GM12878 (cell line): ENCODE measurements at regions not wholly inside any gene's neighbourhood (a gene's known extent, or its start where the extent isn't known, plus 50 kb on each side); places are given as distances from the start of the nearest gene placed in this dataset.

Experiments used
- BHLHE40 ChIP-seq, 2 experiments: fragments of 450-650 bp in 1 of 2; IDR thresholded peaks; 2 replicates each; pipeline ENCODE4 v1.6.1; 2011 to 2017; ENCODE audit warnings: low read depth in 2 of 2, borderline replicate concordance in 1 of 2, improper control_type of control experiment in 1 of 2, low read length in 1 of 2, mild to moderate bottlenecking in 1 of 2
- CEBPB ChIP-seq, 2 experiments: fragments of 150-350 bp in 1 of 2; IDR thresholded peaks; 2 replicates each; pipeline ENCODE4 v1.6.1; 2012 to 2014; ENCODE audit warnings: low read depth in 2 of 2, low read length in 2 of 2, borderline replicate concordance in 1 of 2, inconsistent platforms in 1 of 2
- KDM1A ChIP-seq: fragments of 200-600 bp; sonication (generic); IDR thresholded peaks from 2 replicates; pipeline ENCODE4 v1.6.1; 2016; ENCODE audit warnings: borderline replicate concordance
- MTA3 ChIP-seq: IDR thresholded peaks from 2 replicates; pipeline ENCODE4 v1.6.1; 2012; ENCODE audit warnings: low read length, inconsistent platforms, borderline replicate concordance
- NFXL1 ChIP-seq: fragments of 450-650 bp; IDR thresholded peaks from 2 replicates; pipeline ENCODE4 v1.6.1; 2017; ENCODE audit warnings: antibody characterized with exemption, mild to moderate bottlenecking, borderline replicate concordance
- NFYB ChIP-seq: IDR thresholded peaks from 2 replicates; pipeline ENCODE4 v1.6.1; 2011; ENCODE audit warnings: low read depth, mild to moderate bottlenecking, low read length, improper control_type of control experiment, moderate library complexity; ENCODE audit not compliant: insufficient read depth
- NRF1 ChIP-seq: conservative IDR thresholded peaks from 2 replicates; pipeline ENCODE4 v1.6.1; 2011; ENCODE audit warnings: mild to moderate bottlenecking, low read depth, low read length, improper control_type of control experiment
- POLR2AphosphoS2 ChIP-seq: IDR thresholded peaks from 2 replicates; pipeline ENCODE4 v1.6.1; 2011; ENCODE audit warnings: low read depth, mild to moderate bottlenecking, low read length, improper control_type of control experiment, moderate library complexity
- POU2F2 ChIP-seq: IDR thresholded peaks from 3 replicates; pipeline ENCODE4 v1.6.1; 2011; ENCODE audit warnings: low read depth, mild to moderate bottlenecking, low read length, borderline replicate concordance
- RB1 ChIP-seq: fragments of 450-650 bp; formaldehyde crosslinking; IDR thresholded peaks from 2 replicates; pipeline ENCODE4 v1.6.1; 2017; ENCODE audit warnings: mild to moderate bottlenecking, borderline replicate concordance
- RBBP5 ChIP-seq: fragments of 200-600 bp; sonication (generic); conservative IDR thresholded peaks from 2 replicates; pipeline ENCODE4 v1.6.1; 2016
- RUNX3 ChIP-seq: IDR thresholded peaks from 2 replicates; pipeline ENCODE4 v1.6.1; 2012; ENCODE audit warnings: low read length, inconsistent platforms
- SIN3A ChIP-seq: IDR thresholded peaks from 2 replicates; pipeline ENCODE4 v1.6.1; 2012; ENCODE audit warnings: low read depth, low read length, improper control_type of control experiment
- SP1 ChIP-seq: IDR thresholded peaks from one replicate; pipeline ENCODE4 v1.6.1; 2011; ENCODE audit warnings: low read depth, low read length
- SUZ12 ChIP-seq: fragments of 200-600 bp; sonication (generic); IDR thresholded peaks from one replicate; pipeline ENCODE4 v1.6.1; 2018; ENCODE audit warnings: antibody characterized with exemption, mild to moderate bottlenecking; ENCODE audit not compliant: unreplicated experiment
- TBL1XR1 ChIP-seq: IDR thresholded peaks from 2 replicates; pipeline ENCODE4 v1.6.1; 2012; ENCODE audit warnings: low read depth, low read length, improper control_type of control experiment
- ZBED1 ChIP-seq: IDR thresholded peaks from 2 replicates; pipeline ENCODE4 v1.6.1; 2016; ENCODE audit warnings: borderline replicate concordance
- TF ChIP-seq, protein P1 (sequence below): IDR thresholded peaks from 2 replicates; pipeline ENCODE4 v1.6.1; 2011; ENCODE audit warnings: borderline replicate concordance, low read depth, mild to moderate bottlenecking, moderate library complexity, mixed read lengths, low read length; ENCODE audit not compliant: insufficient read depth; ENCODE audit errors: extremely low read length
- TF ChIP-seq, protein P2 (sequence below), 3 experiments: IDR thresholded peaks in 2 of 3; conservative IDR thresholded peaks in 1 of 3; 2 replicates each; pipeline ENCODE4 v1.5.1; 2011; ENCODE audit warnings: low read depth in 3 of 3, low read length in 3 of 3, mild to moderate bottlenecking in 3 of 3, control low read depth in 2 of 3, moderate library complexity in 2 of 3, inconsistent platforms in 1 of 3, mixed read lengths in 1 of 3; ENCODE audit not compliant: control insufficient read depth in 2 of 3, insufficient read depth in 1 of 3; ENCODE audit errors: extremely low read depth in 1 of 3
- TF ChIP-seq, protein P3 (sequence below): fragments of 450-650 bp; IDR thresholded peaks from 2 replicates; pipeline ENCODE4 v1.6.1; 2017; ENCODE audit warnings: mild to moderate bottlenecking, moderate library complexity

DNA sequence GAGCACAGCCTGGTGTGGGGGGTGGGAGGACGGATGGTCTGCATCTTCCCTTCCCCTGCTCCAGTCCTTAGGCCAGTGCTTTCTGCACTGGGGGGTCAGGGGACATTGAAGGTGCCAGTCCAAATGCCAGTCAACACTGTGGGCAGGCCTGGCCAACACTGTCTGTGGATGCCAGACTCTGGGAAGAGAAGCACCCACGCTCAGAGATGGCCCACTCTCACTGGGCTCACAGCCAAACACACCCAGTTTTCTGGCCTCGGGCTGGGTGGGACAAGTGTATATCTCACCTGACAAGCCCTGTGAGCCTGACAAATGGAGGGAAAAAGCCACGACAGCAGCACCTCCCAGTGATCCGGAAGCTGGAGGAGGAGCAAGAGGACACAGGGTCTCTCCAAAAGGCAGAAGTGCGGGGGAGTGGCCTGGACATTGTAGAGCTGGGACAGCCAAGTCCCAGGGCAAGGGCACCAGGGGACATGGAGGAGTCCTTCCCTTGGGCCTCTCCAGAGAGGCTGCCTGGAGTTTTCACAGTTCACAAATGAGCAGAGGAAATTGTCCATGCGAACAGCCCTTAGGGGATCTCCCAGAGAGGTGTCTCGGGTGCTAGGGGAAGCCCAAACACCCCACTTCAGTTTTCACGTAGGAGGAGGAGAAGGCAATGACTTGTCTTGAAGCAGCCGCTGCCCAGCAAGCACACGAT lies 79.3 kb downstream of the SDC1 start (continued):
- TF ChIP-seq NFXL1, result 0 out of 2 replicates have a peak, but pooled peaks have one; percentile 72
- TF ChIP-seq, protein P1, sequence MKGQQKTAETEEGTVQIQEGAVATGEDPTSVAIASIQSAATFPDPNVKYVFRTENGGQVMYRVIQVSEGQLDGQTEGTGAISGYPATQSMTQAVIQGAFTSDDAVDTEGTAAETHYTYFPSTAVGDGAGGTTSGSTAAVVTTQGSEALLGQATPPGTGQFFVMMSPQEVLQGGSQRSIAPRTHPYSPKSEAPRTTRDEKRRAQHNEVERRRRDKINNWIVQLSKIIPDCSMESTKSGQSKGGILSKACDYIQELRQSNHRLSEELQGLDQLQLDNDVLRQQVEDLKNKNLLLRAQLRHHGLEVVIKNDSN, result no peak
- TF ChIP-seq MTA3, result no peak
- no peak for TF ChIP-seq SUZ12
- peak; percentile 51 for TF ChIP-seq SP1
- no peak for TF ChIP-seq NFYB
- TF ChIP-seq POLR2AphosphoS2, result no peak
- no peak for TF ChIP-seq CEBPB (IDR thresholded peaks at IDR 0.05; ENCODE audit: borderline replicate concordance in 1 of 2, low read depth in 2 of 2, low read length in 2 of 2)
- no peak for TF ChIP-seq RBBP5
- peak; percentile 69; the same call in 1 of the 2 replicates for TF ChIP-seq RB1
- no peak for TF ChIP-seq ZBED1
- TF ChIP-seq, protein P2, sequence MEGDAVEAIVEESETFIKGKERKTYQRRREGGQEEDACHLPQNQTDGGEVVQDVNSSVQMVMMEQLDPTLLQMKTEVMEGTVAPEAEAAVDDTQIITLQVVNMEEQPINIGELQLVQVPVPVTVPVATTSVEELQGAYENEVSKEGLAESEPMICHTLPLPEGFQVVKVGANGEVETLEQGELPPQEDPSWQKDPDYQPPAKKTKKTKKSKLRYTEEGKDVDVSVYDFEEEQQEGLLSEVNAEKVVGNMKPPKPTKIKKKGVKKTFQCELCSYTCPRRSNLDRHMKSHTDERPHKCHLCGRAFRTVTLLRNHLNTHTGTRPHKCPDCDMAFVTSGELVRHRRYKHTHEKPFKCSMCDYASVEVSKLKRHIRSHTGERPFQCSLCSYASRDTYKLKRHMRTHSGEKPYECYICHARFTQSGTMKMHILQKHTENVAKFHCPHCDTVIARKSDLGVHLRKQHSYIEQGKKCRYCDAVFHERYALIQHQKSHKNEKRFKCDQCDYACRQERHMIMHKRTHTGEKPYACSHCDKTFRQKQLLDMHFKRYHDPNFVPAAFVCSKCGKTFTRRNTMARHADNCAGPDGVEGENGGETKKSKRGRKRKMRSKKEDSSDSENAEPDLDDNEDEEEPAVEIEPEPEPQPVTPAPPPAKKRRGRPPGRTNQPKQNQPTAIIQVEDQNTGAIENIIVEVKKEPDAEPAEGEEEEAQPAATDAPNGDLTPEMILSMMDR (IDR thresholded peaks at IDR 0.05 in 2 of 3, conservative IDR thresholded peaks at IDR 0.05 in 1 of 3; ENCODE audit: control insufficient read depth in 2 of 3, extremely low read depth in 1 of 3, insufficient read depth in 1 of 3, low read depth in 3 of 3, low read length in 3 of 3), result no peak
- no peak for TF ChIP-seq KDM1A
- TF ChIP-seq, protein P3, sequence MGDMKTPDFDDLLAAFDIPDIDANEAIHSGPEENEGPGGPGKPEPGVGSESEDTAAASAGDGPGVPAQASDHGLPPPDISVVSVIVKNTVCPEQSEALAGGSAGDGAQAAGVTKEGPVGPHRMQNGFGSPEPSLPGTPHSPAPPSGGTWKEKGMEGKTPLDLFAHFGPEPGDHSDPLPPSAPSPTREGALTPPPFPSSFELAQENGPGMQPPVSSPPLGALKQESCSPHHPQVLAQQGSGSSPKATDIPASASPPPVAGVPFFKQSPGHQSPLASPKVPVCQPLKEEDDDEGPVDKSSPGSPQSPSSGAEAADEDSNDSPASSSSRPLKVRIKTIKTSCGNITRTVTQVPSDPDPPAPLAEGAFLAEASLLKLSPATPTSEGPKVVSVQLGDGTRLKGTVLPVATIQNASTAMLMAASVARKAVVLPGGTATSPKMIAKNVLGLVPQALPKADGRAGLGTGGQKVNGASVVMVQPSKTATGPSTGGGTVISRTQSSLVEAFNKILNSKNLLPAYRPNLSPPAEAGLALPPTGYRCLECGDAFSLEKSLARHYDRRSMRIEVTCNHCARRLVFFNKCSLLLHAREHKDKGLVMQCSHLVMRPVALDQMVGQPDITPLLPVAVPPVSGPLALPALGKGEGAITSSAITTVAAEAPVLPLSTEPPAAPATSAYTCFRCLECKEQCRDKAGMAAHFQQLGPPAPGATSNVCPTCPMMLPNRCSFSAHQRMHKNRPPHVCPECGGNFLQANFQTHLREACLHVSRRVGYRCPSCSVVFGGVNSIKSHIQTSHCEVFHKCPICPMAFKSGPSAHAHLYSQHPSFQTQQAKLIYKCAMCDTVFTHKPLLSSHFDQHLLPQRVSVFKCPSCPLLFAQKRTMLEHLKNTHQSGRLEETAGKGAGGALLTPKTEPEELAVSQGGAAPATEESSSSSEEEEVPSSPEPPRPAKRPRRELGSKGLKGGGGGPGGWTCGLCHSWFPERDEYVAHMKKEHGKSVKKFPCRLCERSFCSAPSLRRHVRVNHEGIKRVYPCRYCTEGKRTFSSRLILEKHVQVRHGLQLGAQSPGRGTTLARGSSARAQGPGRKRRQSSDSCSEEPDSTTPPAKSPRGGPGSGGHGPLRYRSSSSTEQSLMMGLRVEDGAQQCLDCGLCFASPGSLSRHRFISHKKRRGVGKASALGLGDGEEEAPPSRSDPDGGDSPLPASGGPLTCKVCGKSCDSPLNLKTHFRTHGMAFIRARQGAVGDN, result peak; percentile 80; the same call in 1 of the 2 replicates
- TF ChIP-seq SIN3A, result no peak
- TF ChIP-seq NRF1, result no peak
- TF ChIP-seq BHLHE40 (IDR thresholded peaks at IDR 0.05; ENCODE audit: borderline replicate concordance in 1 of 2, low read depth in 2 of 2, low read length in 1 of 2), result no peak; a peak in 1 of 4 replicates
- TF ChIP-seq RUNX3, result peak; percentile 31; the same call in 1 of the 2 replicates
- no peak for TF ChIP-seq TBL1XR1
- peak; percentile 67; the same call in 2 of the 3 replicates for TF ChIP-seq POU2F2
